WTC11 (cell line): ENCODE measurements at regions not wholly inside any gene's neighbourhood (a gene's known extent, or its start where the extent isn't known, plus 50 kb on each side); places are given as distances from the start of the nearest gene placed in this dataset.

ENCODE experiments used
- ATAC-seq: fragments of 200-7000 bp; cut with Tn5 transposase; 2 replicates; pipeline ENCODE4 v1.10.0; 2021; ENCODE audit warnings: mild to moderate bottlenecking, moderate library complexity
- CTCF ChIA-PET: fragments of 300-600 bp; sonication (Branson Sonifier 250); formaldehyde crosslinking; loops from one replicate; lab custom pipeline; 2021; ENCODE audit warnings: antibody characterized with exemption; lab: Charles Lee
- POLR2A ChIA-PET: fragments of 350-600 bp; sonication (Branson Sonifier 250); formaldehyde crosslinking; loops from one replicate; lab custom pipeline; 2021; ENCODE audit warnings: antibody characterized with exemption; lab: Charles Lee
- DNase-seq: peaks from one replicate; pipeline ENCODE4 v3.0.0; 2021; ENCODE audit warnings: low spot score
- H3K27ac Mint-ChIP-seq: 2 replicates; pipeline ENCODE4 v1.8.0; 2021; ENCODE audit warnings: mixed read lengths
- H3K27me3 Mint-ChIP-seq: 2 replicates; pipeline ENCODE4 v1.8.0; 2021; ENCODE audit warnings: low read depth, mild to moderate bottlenecking, moderate library complexity, mixed read lengths
- H3K36me3 Mint-ChIP-seq: 2 replicates; pipeline ENCODE4 v1.8.0; 2021; ENCODE audit warnings: mixed read lengths
- H3K4me1 Mint-ChIP-seq: 2 replicates; pipeline ENCODE4 v1.8.0; 2022; ENCODE audit warnings: mixed read lengths
- H3K4me3 Mint-ChIP-seq: 2 replicates; pipeline ENCODE4 v1.8.0; 2021; ENCODE audit warnings: mild to moderate bottlenecking, moderate library complexity, mixed read lengths
- H3K9me3 Mint-ChIP-seq: 2 replicates; pipeline ENCODE4 v1.8.0; 2021; ENCODE audit warnings: mixed read lengths
- ATF1 ChIP-seq: sonication (generic); formaldehyde crosslinking; IDR thresholded peaks from 2 replicates; pipeline ENCODE4 v1.8.1; 2023; ENCODE audit warnings: mild to moderate bottlenecking, moderate library complexity, missing genetic modification reagents
- ATF6 ChIP-seq: sonication (generic); formaldehyde crosslinking; IDR thresholded peaks from 2 replicates; pipeline ENCODE4 v1.8.1; 2023; ENCODE audit warnings: mild to moderate bottlenecking, missing genetic modification reagents
- HMGXB4 ChIP-seq: sonication (generic); formaldehyde crosslinking; IDR thresholded peaks from 2 replicates; pipeline ENCODE4 v1.8.1; 2023; ENCODE audit warnings: mild to moderate bottlenecking, moderate library complexity, missing genetic modification reagents
- NR1H2 ChIP-seq: sonication (generic); formaldehyde crosslinking; IDR thresholded peaks from 2 replicates; pipeline ENCODE4 v1.9.0; 2021; ENCODE audit warnings: mild to moderate bottlenecking, moderate library complexity, missing genetic modification reagents
- NR3C1 ChIP-seq: sonication (generic); formaldehyde crosslinking; conservative IDR thresholded peaks from 2 replicates; pipeline ENCODE4 v1.8.1; 2023; ENCODE audit warnings: low read depth, mild to moderate bottlenecking, missing genetic modification reagents
- SMAD4 ChIP-seq: sonication (generic); formaldehyde crosslinking; IDR thresholded peaks from 2 replicates; pipeline ENCODE4 v1.8.0; 2022; ENCODE audit warnings: mild to moderate bottlenecking, missing genetic modification reagents
- ZNF138 ChIP-seq: sonication (generic); formaldehyde crosslinking; conservative IDR thresholded peaks from 2 replicates; pipeline ENCODE4 v1.8.1; 2022; ENCODE audit warnings: mild to moderate bottlenecking, moderate library complexity, missing genetic modification reagents
- ZNF232 ChIP-seq: sonication (generic); formaldehyde crosslinking; IDR thresholded peaks from 2 replicates; pipeline ENCODE4 v1.8.0; 2022; ENCODE audit warnings: mild to moderate bottlenecking, missing genetic modification reagents
- ZNF317 ChIP-seq: sonication (generic); formaldehyde crosslinking; IDR thresholded peaks from 2 replicates; pipeline ENCODE4 v1.8.1; 2023; ENCODE audit warnings: low read depth, mild to moderate bottlenecking, moderate library complexity, missing genetic modification reagents, borderline replicate concordance
- ZNF423 ChIP-seq: fragments of 250-450 bp; sonication (Bioruptor Pico); IDR thresholded peaks from 2 replicates; pipeline ENCODE4 v2.1.2; 2022; ENCODE audit warnings: mild to moderate bottlenecking, moderate library complexity
- TF ChIP-seq, protein P1 (sequence below): sonication (generic); formaldehyde crosslinking; IDR thresholded peaks from 2 replicates; pipeline ENCODE4 v1.8.1; 2022; ENCODE audit warnings: missing genetic modification reagents, borderline replicate concordance
- TF ChIP-seq, protein P2 (sequence below): fragments of 250-450 bp; sonication (Bioruptor Pico); IDR thresholded peaks from 2 replicates; pipeline ENCODE4 v1.9.0; 2021; ENCODE audit warnings: moderate library complexity, mild to moderate bottlenecking, inconsistent platforms, borderline replicate concordance
- TF ChIP-seq, protein P3 (sequence below): sonication (generic); formaldehyde crosslinking; IDR thresholded peaks from 2 replicates; pipeline ENCODE4 v1.8.1; 2023; ENCODE audit warnings: mild to moderate bottlenecking, missing genetic modification reagents, borderline replicate concordance
- TF ChIP-seq, protein P4 (sequence below): fragments of 250-450 bp; sonication (Bioruptor Pico); IDR thresholded peaks from 2 replicates; pipeline ENCODE4 v2.1.2; 2022; ENCODE audit warnings: mild to moderate bottlenecking, moderate library complexity
- TF ChIP-seq, protein P5 (sequence below): sonication (generic); formaldehyde crosslinking; IDR thresholded peaks from 2 replicates; pipeline ENCODE4 v1.8.1; 2023; ENCODE audit warnings: mild to moderate bottlenecking, missing genetic modification reagents, moderate library complexity

- DNase-seq (no peak), ATAC-seq (peak; percentile 24; the same call in 1 of the 2 replicates)
- Mint-ChIP-seq H3K4me1 (peaks cover 16% of the 10 kb centered on the region), H3K4me3 (no peak overlapping the region), H3K27me3 (no peaks in the 10 kb centered on the region; the same call in 1 of the 2 replicates), H3K27ac (no peak overlapping the region), H3K9me3 (peaks cover 4% of the 10 kb centered on the region; the same call in 1 of the 2 replicates), H3K36me3 (no peaks in the 10 kb centered on the region)
- POLR2A ChIA-PET = no interaction called here
- TF ChIP-seq, protein P1, sequence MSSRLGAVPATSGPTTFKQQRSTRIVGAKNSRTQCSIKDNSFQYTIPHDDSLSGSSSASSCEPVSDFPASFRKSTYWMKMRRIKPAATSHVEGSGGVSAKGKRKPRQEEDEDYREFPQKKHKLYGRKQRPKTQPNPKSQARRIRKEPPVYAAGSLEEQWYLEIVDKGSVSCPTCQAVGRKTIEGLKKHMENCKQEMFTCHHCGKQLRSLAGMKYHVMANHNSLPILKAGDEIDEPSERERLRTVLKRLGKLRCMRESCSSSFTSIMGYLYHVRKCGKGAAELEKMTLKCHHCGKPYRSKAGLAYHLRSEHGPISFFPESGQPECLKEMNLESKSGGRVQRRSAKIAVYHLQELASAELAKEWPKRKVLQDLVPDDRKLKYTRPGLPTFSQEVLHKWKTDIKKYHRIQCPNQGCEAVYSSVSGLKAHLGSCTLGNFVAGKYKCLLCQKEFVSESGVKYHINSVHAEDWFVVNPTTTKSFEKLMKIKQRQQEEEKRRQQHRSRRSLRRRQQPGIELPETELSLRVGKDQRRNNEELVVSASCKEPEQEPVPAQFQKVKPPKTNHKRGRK (CRISPR knock-in tag) = no peak
- TF ChIP-seq, protein P2, sequence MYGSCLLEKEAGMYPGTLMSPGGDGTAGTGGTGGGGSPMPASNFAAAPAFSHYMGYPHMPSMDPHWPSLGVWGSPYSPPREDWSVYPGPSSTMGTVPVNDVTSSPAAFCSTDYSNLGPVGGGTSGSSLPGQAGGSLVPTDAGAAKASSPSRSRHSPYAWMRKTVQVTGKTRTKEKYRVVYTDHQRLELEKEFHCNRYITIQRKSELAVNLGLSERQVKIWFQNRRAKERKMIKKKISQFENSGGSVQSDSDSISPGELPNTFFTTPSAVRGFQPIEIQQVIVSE (CRISPR knock-in tag) = no peak
- TF ChIP-seq, protein P3, sequence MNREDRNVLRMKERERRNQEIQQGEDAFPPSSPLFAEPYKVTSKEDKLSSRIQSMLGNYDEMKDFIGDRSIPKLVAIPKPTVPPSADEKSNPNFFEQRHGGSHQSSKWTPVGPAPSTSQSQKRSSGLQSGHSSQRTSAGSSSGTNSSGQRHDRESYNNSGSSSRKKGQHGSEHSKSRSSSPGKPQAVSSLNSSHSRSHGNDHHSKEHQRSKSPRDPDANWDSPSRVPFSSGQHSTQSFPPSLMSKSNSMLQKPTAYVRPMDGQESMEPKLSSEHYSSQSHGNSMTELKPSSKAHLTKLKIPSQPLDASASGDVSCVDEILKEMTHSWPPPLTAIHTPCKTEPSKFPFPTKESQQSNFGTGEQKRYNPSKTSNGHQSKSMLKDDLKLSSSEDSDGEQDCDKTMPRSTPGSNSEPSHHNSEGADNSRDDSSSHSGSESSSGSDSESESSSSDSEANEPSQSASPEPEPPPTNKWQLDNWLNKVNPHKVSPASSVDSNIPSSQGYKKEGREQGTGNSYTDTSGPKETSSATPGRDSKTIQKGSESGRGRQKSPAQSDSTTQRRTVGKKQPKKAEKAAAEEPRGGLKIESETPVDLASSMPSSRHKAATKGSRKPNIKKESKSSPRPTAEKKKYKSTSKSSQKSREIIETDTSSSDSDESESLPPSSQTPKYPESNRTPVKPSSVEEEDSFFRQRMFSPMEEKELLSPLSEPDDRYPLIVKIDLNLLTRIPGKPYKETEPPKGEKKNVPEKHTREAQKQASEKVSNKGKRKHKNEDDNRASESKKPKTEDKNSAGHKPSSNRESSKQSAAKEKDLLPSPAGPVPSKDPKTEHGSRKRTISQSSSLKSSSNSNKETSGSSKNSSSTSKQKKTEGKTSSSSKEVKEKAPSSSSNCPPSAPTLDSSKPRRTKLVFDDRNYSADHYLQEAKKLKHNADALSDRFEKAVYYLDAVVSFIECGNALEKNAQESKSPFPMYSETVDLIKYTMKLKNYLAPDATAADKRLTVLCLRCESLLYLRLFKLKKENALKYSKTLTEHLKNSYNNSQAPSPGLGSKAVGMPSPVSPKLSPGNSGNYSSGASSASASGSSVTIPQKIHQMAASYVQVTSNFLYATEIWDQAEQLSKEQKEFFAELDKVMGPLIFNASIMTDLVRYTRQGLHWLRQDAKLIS (CRISPR knock-in tag) = no peak
- TF ChIP-seq SMAD4 (CRISPR knock-in tag) = no peak
- no peak for TF ChIP-seq ZNF423 (CRISPR knock-in tag)
- no peak for TF ChIP-seq ZNF317 (CRISPR knock-in tag)
- no peak for TF ChIP-seq HMGXB4 (CRISPR knock-in tag)
- TF ChIP-seq NR3C1 = no peak
- CTCF ChIA-PET = interaction anchor here (0.9 to 2.1 kb wide), 4 partner anchors 22 to 366 kb away, joined by 3 to 8 read pairs (median 4); no protein-coding TSS in a partner anchor
These were observed 294.3 kb upstream of the IGFBP7 start for GRCh38 chr4:57404483-57404882.

- H3K9me3 Mint-ChIP-seq = peaks cover 4% of the 10 kb centered on the region; the same call in 1 of the 2 replicates
- CTCF ChIA-PET = interaction anchor here (0.9 to 2.1 kb wide), 2 partner anchors 213 kb away, joined by 3 to 8 read pairs; no protein-coding TSS in a partner anchor
- TF ChIP-seq, protein P4, sequence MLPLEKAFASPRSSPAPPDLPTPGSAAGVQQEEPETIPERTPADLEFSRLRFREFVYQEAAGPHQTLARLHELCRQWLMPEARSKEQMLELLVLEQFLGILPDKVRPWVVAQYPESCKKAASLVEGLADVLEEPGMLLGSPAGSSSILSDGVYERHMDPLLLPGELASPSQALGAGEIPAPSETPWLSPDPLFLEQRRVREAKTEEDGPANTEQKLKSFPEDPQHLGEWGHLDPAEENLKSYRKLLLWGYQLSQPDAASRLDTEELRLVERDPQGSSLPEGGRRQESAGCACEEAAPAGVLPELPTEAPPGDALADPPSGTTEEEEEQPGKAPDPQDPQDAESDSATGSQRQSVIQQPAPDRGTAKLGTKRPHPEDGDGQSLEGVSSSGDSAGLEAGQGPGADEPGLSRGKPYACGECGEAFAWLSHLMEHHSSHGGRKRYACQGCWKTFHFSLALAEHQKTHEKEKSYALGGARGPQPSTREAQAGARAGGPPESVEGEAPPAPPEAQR = no peak
- TF ChIP-seq ZNF232 (CRISPR knock-in tag) = no peak
- TF ChIP-seq NR1H2 (CRISPR knock-in tag) = no peak
- no peak for TF ChIP-seq ATF1
- TF ChIP-seq SMAD4 (CRISPR knock-in tag) = no peak
- TF ChIP-seq, all 79 proteins: peak for 0
- no peaks in the 10 kb centered on the region for H3K36me3 Mint-ChIP-seq
- H3K4me3 Mint-ChIP-seq = no peak overlapping the region
- no peak for ATAC-seq
- no peak for DNase-seq
- H3K27me3 Mint-ChIP-seq = no peaks in the 10 kb centered on the region; the same call in 1 of the 2 replicates
- peaks cover 16% of the 10 kb centered on the region for H3K4me1 Mint-ChIP-seq
- POLR2A ChIA-PET = no interaction called here
- H3K27ac Mint-ChIP-seq = no peak overlapping the region
These were observed 293.4 kb upstream of the IGFBP7 start for GRCh38 chr4:57403591-57403990.

GRCh38 chr4:57401586-57401985 is 291.4 kb upstream of the IGFBP7 start:
- H3K4me1 Mint-ChIP-seq = peaks cover 16% of the 10 kb centered on the region
- no peaks in the 10 kb centered on the region for H3K36me3 Mint-ChIP-seq
- no peak overlapping the region for H3K27ac Mint-ChIP-seq
- POLR2A ChIA-PET = no interaction called here
- CTCF ChIA-PET = no interaction called here
- H3K4me3 Mint-ChIP-seq = no peak overlapping the region
- H3K9me3 Mint-ChIP-seq = peaks cover 4% of the 10 kb centered on the region; the same call in 1 of the 2 replicates
- no peaks in the 10 kb centered on the region; the same call in 1 of the 2 replicates for H3K27me3 Mint-ChIP-seq
- DNase-seq = no peak
- no peak for ATAC-seq
- no peak for TF ChIP-seq ATF6 (CRISPR knock-in tag)
- no peak for TF ChIP-seq ZNF138 (CRISPR knock-in tag)
- TF ChIP-seq, protein P5, sequence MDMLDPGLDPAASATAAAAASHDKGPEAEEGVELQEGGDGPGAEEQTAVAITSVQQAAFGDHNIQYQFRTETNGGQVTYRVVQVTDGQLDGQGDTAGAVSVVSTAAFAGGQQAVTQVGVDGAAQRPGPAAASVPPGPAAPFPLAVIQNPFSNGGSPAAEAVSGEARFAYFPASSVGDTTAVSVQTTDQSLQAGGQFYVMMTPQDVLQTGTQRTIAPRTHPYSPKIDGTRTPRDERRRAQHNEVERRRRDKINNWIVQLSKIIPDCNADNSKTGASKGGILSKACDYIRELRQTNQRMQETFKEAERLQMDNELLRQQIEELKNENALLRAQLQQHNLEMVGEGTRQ (CRISPR knock-in tag) = no peak
